ENCODE measurements at regions not wholly inside any gene's neighbourhood (a gene's known extent, or its start where the extent isn't known, plus 50 kb on each side); places are given as distances from the start of the nearest gene placed in this dataset.

- no peaks in the 10 kb centered on the region for H3K27me3 ChIP-seq (ENCODE audit: insufficient read depth, low read length, poor library complexity)
- H3K9ac ChIP-seq (ENCODE audit: low read depth, low read length) = no peak overlapping the region
- H3K4me2 ChIP-seq (ENCODE audit: insufficient read depth, low read length) = no peak overlapping the region
- no peaks in the 10 kb centered on the region for H3K9me3 ChIP-seq (ENCODE audit: insufficient read depth, low read length, severe bottlenecking)
- ATAC-seq (ENCODE audit: insufficient read depth, low read depth) (no peak), DNase-seq (no peak)
- no peak overlapping the region for H3K4me3 ChIP-seq (ENCODE audit: low read depth in 1 of 2, low read length in 2 of 2)
- no peak overlapping the region for H2AFZ ChIP-seq (ENCODE audit: low read depth, low read length)
- H3K79me2 ChIP-seq (ENCODE audit: insufficient read depth, low read length) = no peaks in the 10 kb centered on the region
- H3K36me3 ChIP-seq (ENCODE audit: insufficient read depth, low read length) = no peaks in the 10 kb centered on the region
- H4K20me1 ChIP-seq (ENCODE audit: insufficient read depth, low read length) = no peaks in the 10 kb centered on the region
- no peak overlapping the region for H3K27ac ChIP-seq (ENCODE audit: low read length)
- H3K4me1 ChIP-seq (ENCODE audit: insufficient read depth, low read length) = no peaks in the 10 kb centered on the region
- TF ChIP-seq CTCF (IDR thresholded peaks at IDR 0.05; ENCODE audit: borderline replicate concordance, extremely low read depth, low read length, poor library complexity, severe bottlenecking) = no peak
- no peak for TF ChIP-seq EZH2 (IDR thresholded peaks at IDR 0.05; ENCODE audit: borderline replicate concordance, low read depth, low read length, severe bottlenecking)
These were observed 222.2 kb downstream of the TMEM167A start for GRCh38 chr5:82854956-82855355.

GRCh38 chr5:82851471-82851870 lies 225.7 kb downstream of the TMEM167A start:
- Histone ChIP-seq H3K9ac (ENCODE audit: low read depth, low read length) (no peak overlapping the region), H3K9me3 (ENCODE audit: insufficient read depth, low read length, severe bottlenecking) (peaks cover 4% of the 10 kb centered on the region), H4K20me1 (ENCODE audit: insufficient read depth, low read length) (no peaks in the 10 kb centered on the region), H3K4me1 (ENCODE audit: insufficient read depth, low read length) (no peaks in the 10 kb centered on the region), H3K36me3 (ENCODE audit: insufficient read depth, low read length) (no peaks in the 10 kb centered on the region), H3K4me2 (ENCODE audit: insufficient read depth, low read length) (no peak overlapping the region), H3K4me3 (ENCODE audit: low read depth in 1 of 2, low read length in 2 of 2) (no peak overlapping the region), H2AFZ (ENCODE audit: low read depth, low read length) (no peak overlapping the region), H3K79me2 (ENCODE audit: insufficient read depth, low read length) (no peaks in the 10 kb centered on the region), H3K27ac (ENCODE audit: low read length) (no peak overlapping the region), H3K27me3 (ENCODE audit: insufficient read depth, low read length, poor library complexity) (no peaks in the 10 kb centered on the region)
- ATAC-seq (ENCODE audit: insufficient read depth, low read depth) = no peak
- DNase-seq = no peak
- no peak for TF ChIP-seq CTCF (IDR thresholded peaks at IDR 0.05; ENCODE audit: borderline replicate concordance, extremely low read depth, low read length, poor library complexity, severe bottlenecking)
- no peak for TF ChIP-seq EZH2 (IDR thresholded peaks at IDR 0.05; ENCODE audit: borderline replicate concordance, low read depth, low read length, severe bottlenecking)

- Histone ChIP-seq H3K9me3 (ENCODE audit: insufficient read depth, low read length, severe bottlenecking) (peaks cover 4% of the 10 kb centered on the region), H3K79me2 (ENCODE audit: insufficient read depth, low read length) (no peaks in the 10 kb centered on the region), H3K4me3 (ENCODE audit: low read depth in 1 of 2, low read length in 2 of 2) (no peak overlapping the region), H4K20me1 (ENCODE audit: insufficient read depth, low read length) (no peaks in the 10 kb centered on the region), H3K4me2 (ENCODE audit: insufficient read depth, low read length) (no peak overlapping the region), H3K4me1 (ENCODE audit: insufficient read depth, low read length) (no peaks in the 10 kb centered on the region), H2AFZ (ENCODE audit: low read depth, low read length) (no peak overlapping the region), H3K9ac (ENCODE audit: low read depth, low read length) (no peak overlapping the region), H3K27me3 (ENCODE audit: insufficient read depth, low read length, poor library complexity) (no peaks in the 10 kb centered on the region), H3K36me3 (ENCODE audit: insufficient read depth, low read length) (no peaks in the 10 kb centered on the region), H3K27ac (ENCODE audit: low read length) (no peak overlapping the region)
- TF ChIP-seq CTCF (IDR thresholded peaks at IDR 0.05; ENCODE audit: borderline replicate concordance, extremely low read depth, low read length, poor library complexity, severe bottlenecking) (no peak), EZH2 (IDR thresholded peaks at IDR 0.05; ENCODE audit: borderline replicate concordance, low read depth, low read length, severe bottlenecking) (no peak)
- DNase-seq = no peak
- ATAC-seq (ENCODE audit: insufficient read depth, low read depth) = no peak
These were observed 226.8 kb downstream of the TMEM167A start for GRCh38 chr5:82850393-82850792.

GRCh38 chr5:82849885-82850284 lies 227.3 kb downstream of the TMEM167A start:
- Histone ChIP-seq H3K36me3 (ENCODE audit: insufficient read depth, low read length) (no peaks in the 10 kb centered on the region), H3K79me2 (ENCODE audit: insufficient read depth, low read length) (no peaks in the 10 kb centered on the region), H4K20me1 (ENCODE audit: insufficient read depth, low read length) (no peaks in the 10 kb centered on the region), H3K27ac (ENCODE audit: low read length) (no peak overlapping the region), H3K4me1 (ENCODE audit: insufficient read depth, low read length) (no peaks in the 10 kb centered on the region), H3K4me3 (ENCODE audit: low read depth in 1 of 2, low read length in 2 of 2) (no peak overlapping the region), H3K9me3 (ENCODE audit: insufficient read depth, low read length, severe bottlenecking) (peaks cover 4% of the 10 kb centered on the region), H3K9ac (ENCODE audit: low read depth, low read length) (no peak overlapping the region), H3K27me3 (ENCODE audit: insufficient read depth, low read length, poor library complexity) (no peaks in the 10 kb centered on the region), H3K4me2 (ENCODE audit: insufficient read depth, low read length) (no peak overlapping the region), H2AFZ (ENCODE audit: low read depth, low read length) (no peak overlapping the region)
- ATAC-seq (ENCODE audit: insufficient read depth, low read depth) (no peak), DNase-seq (no peak)
- TF ChIP-seq EZH2 (IDR thresholded peaks at IDR 0.05; ENCODE audit: borderline replicate concordance, low read depth, low read length, severe bottlenecking) (no peak), CTCF (IDR thresholded peaks at IDR 0.05; ENCODE audit: borderline replicate concordance, extremely low read depth, low read length, poor library complexity, severe bottlenecking) (no peak)

Measured in DND-41 (cell line).